ENCODE measurements at regions not wholly inside any gene's neighbourhood (a gene's known extent, or its start where the extent isn't known, plus 50 kb on each side); places are given as distances from the start of the nearest gene placed in this dataset.

DNA sequence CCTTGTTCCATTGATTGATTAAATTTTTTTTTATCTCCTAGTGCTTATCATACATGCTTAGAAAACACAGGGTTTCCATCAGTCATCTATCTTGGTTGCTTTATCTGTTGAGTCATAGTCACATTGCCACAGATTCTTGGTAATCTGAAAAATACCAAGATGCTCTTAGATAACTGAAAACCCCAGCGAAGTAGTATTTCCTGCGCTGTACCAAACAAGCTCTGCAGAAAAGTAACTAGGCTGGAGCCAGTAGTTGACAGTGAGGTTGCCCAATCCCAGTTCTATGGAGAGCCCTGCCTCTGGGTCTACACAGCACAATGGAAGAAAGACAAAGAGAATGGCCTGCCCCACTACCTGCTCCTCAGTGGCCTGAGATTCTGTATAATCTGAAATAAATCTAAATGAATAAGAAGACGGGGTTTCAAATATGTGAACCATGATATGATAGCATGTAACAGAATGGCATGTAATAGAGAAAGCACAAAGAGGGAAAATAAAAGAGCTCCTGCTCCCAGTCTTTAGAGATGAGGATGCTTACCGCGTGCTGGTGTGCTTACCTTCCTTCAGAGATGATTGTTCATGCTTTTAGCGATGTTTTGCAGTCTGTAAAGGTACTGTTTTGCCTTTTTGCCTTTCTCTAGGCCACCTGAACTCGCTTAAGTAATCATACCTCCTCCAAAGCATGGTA is 55.3 kb upstream of the RAPGEF2 start:
- BruUV-seq (replicated peaks), result no TSS peak
- H3K9ac ChIP-seq (ENCODE audit: control insufficient read depth, insufficient read depth, low read length), result no peak overlapping the region
- H3K36me3 ChIP-seq (ENCODE audit: control insufficient read depth in 2 of 2, insufficient read depth in 2 of 2, low read length in 1 of 2), result no peaks in the 10 kb centered on the region
- H3K4me1 ChIP-seq (ENCODE audit: control insufficient read depth, insufficient read depth, low read length), result peaks cover 15% of the 10 kb centered on the region; the same call in 1 of the 2 replicates
- POLR2A ChIA-PET, result no interaction called here
- H3K27ac ChIP-seq (ENCODE audit: control insufficient read depth, insufficient read depth), result no peak overlapping the region
- no peaks in the 10 kb centered on the region for H3K79me2 ChIP-seq (ENCODE audit: control insufficient read depth, insufficient read depth, low read length)
- 65% methylated on average over 7 of the region's 7 CpGs for WGBS (ENCODE audit: insufficient coverage, insufficient replicate concordance, low lambda C conversion rate, missing lambda C conversion rate)
- no peaks in the 10 kb centered on the region for H3K27me3 ChIP-seq (replicated peaks in 1 of 2; ENCODE audit: control insufficient read depth in 2 of 2, insufficient read depth in 2 of 2, low read length in 1 of 2)
- ATAC-seq, result no peak
- SMC1A ChIA-PET (ENCODE audit: uncharacterized antibody, unreplicated experiment), result interaction anchor here (2.2 kb wide), 1 partner anchor 31 kb away, joined by 6 read pairs; no protein-coding TSS in a partner anchor
- H3K4me2 ChIP-seq (ENCODE audit: control insufficient read depth, insufficient read depth), result no peak overlapping the region
- RAD21 ChIA-PET (ENCODE audit: unreplicated experiment), result no interaction called here
- H2AFZ ChIP-seq (ENCODE audit: control insufficient read depth, low read depth, low read length), result no peak overlapping the region
- in situ Hi-C loops (cut with MboI), result no loop called here
- CTCF ChIA-PET, result no interaction called here
- no peak for DNase-seq (ENCODE audit: low read depth, low spot score)
- no peaks in the 10 kb centered on the region for H4K20me1 ChIP-seq (ENCODE audit: control insufficient read depth, insufficient read depth)
- FAIRE-seq, result no peak
- TF ChIP-seq NR2C1 (IDR thresholded peaks at IDR 0.05) (no peak), HDAC2 (IDR thresholded peaks at IDR 0.05) (no peak), BHLHE40 (IDR thresholded peaks at IDR 0.05; ENCODE audit: borderline replicate concordance in 1 of 2, low read depth in 2 of 2, low read length in 1 of 2) (no peak), ETV6 (conservative IDR thresholded peaks at IDR 0.05 in 1 of 2, IDR thresholded peaks at IDR 0.05 in 1 of 2; ENCODE audit: borderline replicate concordance in 1 of 2, low read depth in 1 of 2) (no peak), EZH2 (IDR thresholded peaks at IDR 0.05; ENCODE audit: borderline replicate concordance, control insufficient read depth, low read depth, low read length) (no peak), NFYB (IDR thresholded peaks at IDR 0.05; ENCODE audit: insufficient read depth, low read depth, low read length) (no peak), ZNF24 (IDR thresholded peaks at IDR 0.05) (no peak), WRNIP1 (IDR thresholded peaks at IDR 0.05; ENCODE audit: borderline replicate concordance, low read depth, low read length) (no peak), RELA (IDR thresholded peaks at IDR 0.05; ENCODE audit: borderline replicate concordance, partially characterized antibody) (no peak), CBFB (IDR thresholded peaks at IDR 0.05; ENCODE audit: low read depth) (no peak), GATAD2B (conservative IDR thresholded peaks at IDR 0.05; ENCODE audit: low read depth) (no peak), YY1 (IDR thresholded peaks at IDR 0.05; ENCODE audit: low read depth, low read length) (no peak), LARP7 (IDR thresholded peaks at IDR 0.05) (no peak)
- TF ChIP-seq, protein P1, sequence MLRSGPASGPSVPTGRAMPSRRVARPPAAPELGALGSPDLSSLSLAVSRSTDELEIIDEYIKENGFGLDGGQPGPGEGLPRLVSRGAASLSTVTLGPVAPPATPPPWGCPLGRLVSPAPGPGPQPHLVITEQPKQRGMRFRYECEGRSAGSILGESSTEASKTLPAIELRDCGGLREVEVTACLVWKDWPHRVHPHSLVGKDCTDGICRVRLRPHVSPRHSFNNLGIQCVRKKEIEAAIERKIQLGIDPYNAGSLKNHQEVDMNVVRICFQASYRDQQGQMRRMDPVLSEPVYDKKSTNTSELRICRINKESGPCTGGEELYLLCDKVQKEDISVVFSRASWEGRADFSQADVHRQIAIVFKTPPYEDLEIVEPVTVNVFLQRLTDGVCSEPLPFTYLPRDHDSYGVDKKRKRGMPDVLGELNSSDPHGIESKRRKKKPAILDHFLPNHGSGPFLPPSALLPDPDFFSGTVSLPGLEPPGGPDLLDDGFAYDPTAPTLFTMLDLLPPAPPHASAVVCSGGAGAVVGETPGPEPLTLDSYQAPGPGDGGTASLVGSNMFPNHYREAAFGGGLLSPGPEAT (IDR thresholded peaks at IDR 0.05; ENCODE audit: low read depth), result no peak
- intact Hi-C loops (cut with micrococcal nuclease; ENCODE audit: unreplicated experiment), result no loop called here
- no peak overlapping the region for H3K4me3 ChIP-seq
- no peaks in the 10 kb centered on the region; the same call in 2 of the 3 replicates for H3K9me3 ChIP-seq (replicated peaks; ENCODE audit: control insufficient read depth, insufficient read depth, low read length)
